Stimulated activated CD8-positive, alpha-beta memory T cell treated with anti-CD3 and anti-CD28 coated beads, Interleukin-4, amount 100 ng/mL, for 48 hours (primary cell): ENCODE measurements at regions not wholly inside any gene's neighbourhood (a gene's known extent, or its start where the extent isn't known, plus 50 kb on each side); places are given as distances from the start of the nearest gene placed in this dataset.

ENCODE experiments used
- DNase-seq: peaks from one replicate; pipeline ENCODE4 v3.0.0-alpha.2; 2020

DNA sequence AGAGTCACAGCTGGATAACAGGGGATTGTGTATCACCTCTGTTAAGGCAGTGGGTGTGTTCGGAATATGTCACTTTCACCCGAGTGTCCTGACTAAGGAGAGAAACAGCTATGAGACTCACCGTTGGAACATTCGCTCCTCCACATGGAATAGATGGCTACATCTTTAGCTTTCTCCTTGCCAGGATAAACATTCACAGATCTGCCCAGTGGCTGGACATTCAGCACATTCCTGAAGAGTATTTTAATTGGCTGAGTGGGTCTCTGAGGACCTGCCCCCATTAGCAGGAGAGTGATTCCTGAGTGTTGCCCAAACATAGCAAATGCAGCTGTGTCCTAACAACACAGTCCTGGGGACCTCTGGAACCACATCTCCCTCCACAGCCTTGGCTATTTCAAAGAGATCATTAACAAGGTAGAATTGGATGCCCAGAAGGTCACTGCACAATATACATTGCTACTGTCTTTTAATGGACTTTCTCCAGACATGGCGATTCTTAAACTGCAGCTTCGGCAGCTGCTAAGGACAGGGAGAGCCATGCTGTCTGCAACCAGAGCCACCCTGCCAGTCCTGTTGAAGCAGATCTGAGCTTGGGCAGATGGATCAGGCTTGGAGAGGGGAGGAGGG lies 435.0 kb upstream of the CADM1 start:
- no peak for DNase-seq

DNA sequence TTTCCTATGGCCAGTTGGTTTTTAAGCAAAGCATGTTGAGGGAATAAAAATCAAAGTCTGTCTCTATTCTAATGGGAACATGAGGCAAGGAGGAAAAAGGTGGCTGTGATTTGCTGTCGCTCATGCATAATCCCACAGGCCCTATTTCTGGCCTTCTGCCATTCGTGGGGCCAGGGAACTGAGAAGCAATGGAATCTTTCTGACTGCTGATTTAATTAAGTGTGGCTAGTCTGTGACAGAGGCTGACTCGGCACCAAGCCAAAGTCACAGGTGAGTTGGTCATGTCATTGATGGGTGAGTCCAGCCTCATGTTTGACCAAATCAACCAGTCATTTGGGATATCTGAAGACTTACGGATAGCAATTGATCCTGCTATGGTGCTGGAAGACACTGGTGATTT lies 429.3 kb upstream of the CADM1 start:
- no peak for DNase-seq

DNA sequence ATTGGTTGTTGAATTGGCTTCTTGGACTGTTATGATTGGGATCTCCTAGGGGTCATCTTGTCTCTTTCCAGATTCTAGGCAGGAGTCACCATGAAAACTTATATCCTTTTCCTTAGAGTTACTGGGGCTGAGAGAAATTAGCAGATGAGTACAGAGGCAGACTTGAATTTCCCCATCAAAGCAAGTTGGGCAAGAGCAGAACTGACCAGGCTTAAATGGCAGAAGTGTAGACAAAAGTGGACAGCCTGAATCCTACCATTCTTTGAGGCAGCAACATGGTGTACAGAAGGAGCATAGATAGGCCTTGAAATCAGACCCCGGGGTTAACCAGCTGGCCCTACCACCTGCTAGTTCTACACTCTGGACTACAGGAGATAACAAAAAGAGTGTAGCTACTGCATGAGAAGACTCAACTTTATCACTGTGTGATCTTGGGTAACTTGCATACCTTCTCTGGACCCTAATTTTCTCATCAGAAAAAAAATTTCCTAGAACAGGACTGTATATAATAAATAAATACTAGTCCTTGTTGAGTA lies 427.4 kb upstream of the CADM1 start:
- DNase-seq, result no peak

DNA sequence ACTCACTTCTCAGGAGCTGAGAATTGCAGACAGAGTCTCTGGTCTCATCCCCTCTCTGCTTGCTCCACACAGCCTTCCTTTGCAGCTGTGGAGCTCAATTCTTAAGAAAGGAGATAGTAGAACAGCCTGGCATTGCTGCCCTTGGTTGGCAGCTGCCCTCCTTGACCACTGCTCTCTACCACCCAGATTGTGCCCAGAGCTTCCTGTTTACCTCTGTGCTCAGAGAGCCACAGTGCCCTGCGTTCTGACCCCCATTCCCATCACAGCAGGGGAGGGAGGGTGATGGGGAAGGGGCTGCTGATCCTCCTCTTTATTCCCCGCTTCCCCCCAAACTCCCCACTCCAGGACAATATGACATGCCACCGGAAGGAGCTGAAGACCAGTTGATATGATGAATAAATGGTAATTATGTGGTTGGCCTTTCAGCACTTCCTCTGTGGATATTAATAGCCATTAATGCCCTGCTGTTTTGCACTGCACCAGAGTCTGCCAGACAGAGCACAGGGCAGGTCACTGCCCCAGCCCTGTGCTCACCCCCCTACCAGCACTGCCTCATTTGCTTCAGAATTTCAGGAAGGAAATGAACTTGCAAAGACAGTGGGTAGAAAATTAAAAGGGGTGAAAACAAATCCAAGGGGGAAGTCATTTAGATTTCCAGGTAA lies 426.8 kb upstream of the CADM1 start:
- DNase-seq, result no peak

DNA sequence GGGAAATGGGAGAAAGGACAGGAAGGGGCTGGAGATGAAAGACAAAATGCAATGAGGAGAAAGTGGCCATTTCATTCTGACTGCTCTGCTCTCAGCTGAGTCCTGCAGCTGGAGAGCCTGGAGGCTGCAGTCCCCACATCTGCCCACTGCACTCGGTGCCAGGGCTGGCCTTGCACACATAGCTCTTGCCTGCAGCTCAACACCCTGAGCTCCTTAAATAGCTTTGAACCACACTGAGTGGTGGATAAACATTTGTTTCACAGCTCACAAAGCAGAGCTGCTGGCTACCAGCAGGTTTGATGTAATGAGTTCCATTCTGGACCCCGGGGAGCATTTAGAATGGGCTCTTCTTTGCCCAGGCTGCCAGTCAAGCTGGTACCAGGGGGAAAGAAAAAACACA lies 426.1 kb upstream of the CADM1 start:
- no peak for DNase-seq

DNA sequence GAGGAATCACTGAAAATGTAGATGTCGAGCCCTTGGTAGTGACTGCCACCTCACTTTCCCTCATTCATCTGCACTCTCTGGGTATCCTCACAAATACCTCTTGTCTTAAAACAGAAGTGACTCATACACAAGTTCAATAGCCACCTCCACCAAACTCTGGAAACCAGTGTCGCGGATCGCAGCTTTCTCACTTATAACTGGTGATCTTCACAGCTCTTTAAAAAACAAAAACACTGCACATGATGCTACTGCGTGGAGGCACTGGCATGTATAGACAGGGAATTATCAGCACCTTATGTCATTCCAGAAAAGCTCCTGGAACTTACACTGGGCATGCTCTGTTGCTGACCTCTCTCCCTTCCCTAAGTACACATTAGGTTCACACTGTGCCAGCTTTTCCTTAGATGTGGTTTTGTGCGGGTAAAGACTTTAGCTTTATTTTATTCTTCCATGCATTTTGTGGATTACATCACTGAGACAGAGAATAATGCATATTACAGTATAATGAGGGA lies 425.5 kb upstream of the CADM1 start:
- DNase-seq, result no peak

DNA sequence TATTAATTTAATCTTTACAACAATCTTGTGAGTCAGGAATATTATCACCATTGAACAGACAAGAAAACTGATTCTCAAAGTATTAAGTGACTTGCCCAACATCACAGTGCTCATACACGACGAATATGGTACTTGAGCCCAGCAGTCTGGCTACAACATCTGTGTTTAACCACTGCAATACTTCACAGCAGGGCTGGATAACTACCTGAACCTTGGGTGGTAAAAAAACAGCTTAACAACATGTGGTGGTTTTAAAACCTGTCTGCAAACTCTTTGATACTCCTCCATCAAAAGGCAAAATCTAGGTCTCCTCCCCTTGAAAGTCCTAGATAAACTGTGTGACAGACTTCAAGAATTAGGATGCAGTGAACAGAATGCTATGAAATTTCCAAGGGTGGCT lies 424.6 kb upstream of the CADM1 start:
- DNase-seq, result no peak

DNA sequence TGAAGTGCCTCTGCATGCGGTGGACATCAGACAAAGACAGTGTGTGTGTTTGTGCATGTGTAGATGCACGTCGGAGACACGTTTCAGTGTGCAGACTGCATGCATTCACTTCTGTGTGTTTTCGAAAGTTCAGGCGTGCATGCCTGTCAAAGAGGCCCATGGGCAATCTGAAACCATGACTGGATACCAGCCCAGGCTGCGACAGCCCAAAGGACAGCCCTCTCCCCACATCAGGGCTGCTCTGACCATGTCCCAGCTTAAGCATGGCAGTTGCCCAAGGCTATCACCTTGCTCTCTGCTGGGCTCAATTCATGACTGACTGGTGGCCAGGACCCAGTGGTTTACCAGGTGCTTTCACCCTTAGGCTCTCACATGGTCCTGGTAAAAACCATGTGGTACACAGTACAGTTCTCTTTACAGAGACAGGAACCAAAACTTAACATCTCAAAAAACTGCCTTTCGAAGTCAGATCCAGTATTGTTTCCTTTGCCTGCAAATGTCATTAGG lies 423.7 kb upstream of the CADM1 start:
- DNase-seq, result no peak

DNA sequence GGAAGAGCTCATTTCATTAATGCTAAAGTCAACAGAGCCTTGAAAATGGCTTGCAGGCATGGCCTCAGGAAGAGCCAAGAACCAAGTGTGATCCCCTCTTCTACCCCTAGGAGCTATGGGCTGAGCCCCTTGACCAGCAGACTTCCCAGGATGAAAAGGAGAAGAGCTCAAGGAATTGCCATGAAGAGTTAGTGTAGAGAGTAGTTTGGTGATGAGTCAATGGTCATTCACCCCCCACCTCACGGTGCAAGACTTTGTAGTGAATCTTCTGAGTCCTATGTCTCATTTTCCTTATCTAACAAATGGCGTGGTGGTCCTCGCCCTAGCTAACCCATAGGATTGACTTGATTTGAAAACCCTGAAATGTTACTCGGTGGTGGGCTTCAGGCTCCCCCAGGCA lies 422.4 kb upstream of the CADM1 start:
- no peak for DNase-seq

DNA sequence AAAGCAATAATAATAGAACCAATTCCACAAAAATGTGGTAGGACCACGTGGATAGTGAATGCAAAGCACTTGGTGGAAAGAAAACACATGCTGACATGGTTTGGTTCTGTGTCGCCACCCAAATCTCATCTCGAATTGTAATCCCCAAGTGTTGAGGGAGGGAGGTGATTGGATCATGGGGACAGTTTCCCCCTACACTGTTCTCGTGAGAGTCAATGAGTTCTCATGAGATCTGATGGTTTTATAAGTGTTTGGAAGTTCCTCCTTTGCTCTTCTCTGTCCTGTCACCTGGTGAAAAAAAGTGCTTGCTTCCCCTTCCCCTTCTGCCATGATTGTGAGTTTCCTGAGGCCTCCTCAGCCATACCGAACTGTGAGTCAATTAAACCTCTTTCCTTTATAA lies 421.9 kb upstream of the CADM1 start:
- no peak for DNase-seq

DNA sequence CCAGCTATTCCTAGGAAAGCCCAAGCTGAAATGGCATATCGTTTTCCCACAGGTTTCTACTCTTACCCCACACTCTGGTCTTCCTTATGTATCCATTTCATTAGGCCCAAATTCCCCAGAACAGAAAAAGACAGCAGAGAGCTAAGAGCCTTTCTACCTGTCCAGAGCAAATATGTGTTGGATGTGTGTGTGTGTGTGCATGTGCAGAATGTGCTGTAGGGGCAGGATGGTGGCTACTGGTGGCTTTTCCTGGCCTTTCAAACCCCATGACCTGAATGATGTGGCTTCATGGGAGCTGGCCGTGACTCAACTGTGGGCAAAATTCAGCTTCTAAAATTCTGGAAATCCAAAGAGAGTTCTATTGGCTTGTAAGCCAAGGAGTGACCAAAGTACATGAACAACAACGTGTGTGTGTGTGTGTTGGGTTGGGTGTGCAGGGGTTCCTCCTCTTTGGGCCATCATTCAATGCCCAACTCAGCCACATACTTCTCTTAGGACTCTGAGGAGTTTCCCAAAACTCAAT lies 421.4 kb upstream of the CADM1 start:
- DNase-seq, result no peak

DNA sequence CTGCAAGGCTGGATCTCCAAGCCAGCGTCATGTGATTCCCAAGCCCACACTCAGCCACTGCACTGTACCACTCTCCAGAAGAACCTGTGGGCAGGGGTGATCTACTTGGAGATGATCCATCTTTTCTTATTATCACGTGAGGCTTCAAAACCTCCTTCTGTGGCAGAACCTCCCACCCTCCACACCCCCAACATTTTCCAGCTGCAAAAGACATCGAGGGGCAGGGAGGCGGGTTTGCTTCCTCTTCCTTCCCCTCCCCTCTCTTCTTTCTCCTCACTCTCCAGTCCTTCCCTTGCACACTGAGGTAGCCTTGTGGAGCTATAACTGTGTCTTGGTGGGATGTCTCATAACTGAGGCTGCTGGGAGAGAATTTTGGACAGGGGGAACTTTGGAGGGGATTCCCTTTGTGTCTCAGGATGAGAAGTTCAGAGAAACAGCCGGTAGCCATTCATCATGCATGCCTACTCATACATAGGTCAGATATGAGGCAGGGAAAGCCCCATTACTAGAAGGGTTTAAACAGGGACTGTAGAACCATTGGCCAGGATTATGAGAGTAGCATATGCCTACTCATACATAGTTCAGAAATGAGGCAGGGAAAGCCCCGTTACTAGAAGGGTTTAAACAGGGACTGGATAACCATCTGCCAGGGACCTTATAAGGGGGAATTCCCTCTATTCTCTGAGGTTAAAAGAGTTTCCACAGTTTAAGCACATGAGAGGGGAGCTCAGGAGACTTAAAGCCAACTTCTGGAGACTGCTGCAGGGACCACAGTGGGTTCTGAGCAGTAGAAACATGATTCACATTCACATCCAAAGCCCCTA lies 420.7 kb upstream of the CADM1 start:
- peak; percentile 44 for DNase-seq

DNA sequence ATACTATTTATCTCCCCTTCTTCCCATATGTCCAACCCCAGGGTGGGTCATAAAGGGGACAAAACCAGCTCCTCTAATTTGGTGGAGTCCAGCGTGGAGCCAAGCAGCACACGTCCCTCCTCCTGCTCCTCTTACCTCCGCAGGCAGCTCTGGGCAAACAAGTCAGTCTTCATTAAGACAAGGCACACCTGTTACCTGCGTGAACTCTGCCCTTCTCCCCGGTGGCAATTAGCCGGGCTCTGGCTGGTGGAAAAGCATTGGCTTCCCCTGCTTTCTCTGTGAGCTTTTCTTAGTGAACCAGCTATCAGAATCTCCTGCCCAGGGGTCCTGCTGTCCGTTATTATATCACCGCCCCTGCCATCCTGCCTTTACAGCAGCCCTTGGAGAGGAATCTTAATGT lies 418.7 kb upstream of the CADM1 start:
- DNase-seq, result no peak

DNA sequence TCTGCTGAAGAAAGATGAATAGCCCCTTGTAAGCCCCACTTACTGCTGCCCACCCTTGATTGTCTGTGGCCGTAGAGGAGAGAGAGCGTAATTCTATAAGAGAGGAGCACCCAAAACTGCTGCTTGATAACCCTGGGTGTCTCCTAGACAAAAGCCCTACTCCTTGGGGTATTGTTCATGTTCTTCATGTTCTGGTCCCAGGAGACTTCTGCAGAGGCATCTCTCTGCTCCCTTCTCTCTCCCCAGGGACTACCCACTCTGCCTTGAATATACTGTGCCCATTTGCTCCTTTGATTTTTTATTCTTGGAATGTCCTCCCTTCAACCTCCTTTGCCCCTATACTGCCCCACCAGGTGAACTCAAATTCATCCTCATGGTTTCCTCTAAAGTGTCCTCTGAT lies 417.8 kb upstream of the CADM1 start:
- DNase-seq, result no peak

DNA sequence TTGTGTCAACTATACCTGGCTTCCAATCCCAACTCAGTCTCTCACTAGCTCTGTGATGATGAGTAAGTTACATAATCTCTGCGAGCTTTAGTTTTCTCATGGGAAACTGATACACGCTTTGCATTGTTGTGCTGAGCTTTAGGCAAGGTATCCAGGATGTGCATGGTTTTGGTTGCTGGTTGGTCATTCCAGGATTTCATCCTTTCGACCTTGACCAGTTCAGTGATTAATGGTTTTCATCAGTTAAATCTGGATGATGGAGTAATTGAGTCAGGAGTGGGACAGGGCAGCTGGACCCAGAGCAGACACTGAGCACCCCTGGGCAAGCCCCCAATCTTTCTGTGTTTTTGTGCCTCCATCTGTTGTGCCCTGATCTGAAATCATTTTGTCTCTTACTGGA lies 417.3 kb upstream of the CADM1 start:
- DNase-seq, result no peak

DNA sequence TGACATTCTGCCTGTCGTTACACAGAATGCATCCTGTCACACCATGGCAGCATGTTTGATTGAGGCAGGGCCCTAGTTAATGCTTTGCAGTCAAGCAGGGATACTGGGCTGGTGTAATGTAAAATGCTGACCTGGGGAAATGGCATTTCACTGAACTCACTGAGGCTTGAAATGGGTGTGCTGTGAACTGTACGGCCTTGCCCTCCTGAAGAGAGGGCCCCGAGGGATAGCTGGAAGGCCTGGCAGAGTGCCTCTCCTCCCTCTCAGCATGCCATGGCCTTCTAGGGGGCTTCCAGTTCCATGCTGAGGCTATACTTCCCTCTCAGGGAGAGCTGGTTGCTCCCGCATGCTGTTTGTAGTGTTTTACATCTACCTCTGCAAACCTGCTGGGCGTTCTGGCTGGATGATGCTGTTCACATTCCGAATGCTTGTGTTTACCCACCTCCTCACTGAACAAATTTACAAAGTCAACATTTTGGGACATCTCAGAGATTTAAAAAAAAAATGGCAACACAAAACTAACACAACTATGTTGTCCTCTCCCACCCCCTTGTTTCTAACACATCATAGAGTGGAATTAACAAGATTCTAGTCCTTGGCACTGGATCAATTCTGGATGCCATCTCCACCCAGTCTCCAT lies 416.7 kb upstream of the CADM1 start:
- DNase-seq, result no peak

DNA sequence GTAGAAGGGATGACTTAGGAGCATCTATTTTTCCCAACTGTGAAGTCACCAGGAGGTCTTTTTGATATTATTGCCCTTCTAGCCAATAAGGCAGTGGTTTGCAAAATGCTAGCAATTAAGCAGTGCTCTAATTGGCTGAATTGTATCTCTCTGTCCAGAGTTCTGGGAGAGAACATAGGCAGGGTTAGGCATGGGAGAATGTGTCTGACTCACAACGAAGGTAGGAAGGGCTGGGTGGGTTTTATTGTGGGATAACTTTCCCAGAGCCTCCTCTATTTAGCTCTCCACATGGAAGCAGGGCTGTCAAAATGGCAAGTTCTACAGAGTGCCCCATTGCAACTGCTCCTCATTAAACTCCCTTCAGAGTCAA lies 415.9 kb upstream of the CADM1 start:
- no peak for DNase-seq

DNA sequence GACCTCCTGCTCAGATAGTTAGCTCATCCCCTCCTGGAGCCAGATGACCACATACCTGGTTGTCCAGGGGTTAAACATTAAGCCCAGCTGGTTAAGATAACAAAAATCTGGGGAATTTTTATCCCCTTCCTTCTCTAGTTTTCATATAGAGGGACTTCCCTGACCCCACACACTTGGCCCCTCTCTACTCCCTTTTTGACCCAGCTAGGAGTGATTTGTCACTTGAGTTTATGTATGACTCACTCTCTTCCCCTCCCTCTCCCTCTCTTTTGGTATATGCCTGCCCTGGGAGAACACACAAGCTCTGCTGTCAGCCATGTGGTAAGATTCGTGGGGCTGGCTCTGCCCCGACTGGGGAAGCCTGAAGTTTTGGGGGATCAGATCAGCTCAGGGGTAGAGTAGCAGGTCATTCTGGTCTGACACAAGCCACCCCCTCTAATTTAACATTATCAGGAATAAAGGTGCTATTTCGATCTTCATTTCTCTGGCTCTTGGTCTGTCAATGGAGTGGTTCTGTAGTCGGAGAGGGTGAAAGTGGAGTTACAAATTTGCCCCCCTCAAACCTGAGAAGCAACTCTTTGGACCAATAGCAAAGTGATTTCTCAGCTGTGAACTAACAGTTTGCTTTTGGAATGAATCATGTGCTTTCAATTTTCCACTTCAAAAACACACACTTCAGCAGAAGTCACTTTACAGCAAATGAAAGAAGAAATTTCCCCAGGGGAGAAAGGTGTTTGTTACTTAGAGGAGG lies 415.3 kb upstream of the CADM1 start:
- DNase-seq, result peak; percentile 39

DNA sequence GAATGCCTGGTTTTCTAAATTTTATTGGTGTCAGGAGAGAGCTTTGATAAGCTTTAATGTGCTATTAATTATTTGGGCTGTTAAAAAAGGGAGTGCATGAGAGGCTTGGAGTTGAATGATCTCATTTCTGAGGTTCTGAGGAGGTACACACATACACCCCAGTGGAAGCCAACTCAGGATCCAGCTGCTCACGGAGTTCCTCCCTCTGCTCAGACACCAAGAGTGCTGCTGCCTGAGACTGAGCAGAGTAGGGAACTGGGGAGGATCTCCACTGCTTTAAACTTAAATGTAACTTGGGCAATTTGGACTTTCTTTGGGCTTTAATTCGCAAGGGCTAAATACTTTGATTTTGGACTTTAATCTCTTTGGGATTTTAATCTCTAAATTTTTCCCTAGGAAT lies 414.4 kb upstream of the CADM1 start:
- no peak for DNase-seq

DNA sequence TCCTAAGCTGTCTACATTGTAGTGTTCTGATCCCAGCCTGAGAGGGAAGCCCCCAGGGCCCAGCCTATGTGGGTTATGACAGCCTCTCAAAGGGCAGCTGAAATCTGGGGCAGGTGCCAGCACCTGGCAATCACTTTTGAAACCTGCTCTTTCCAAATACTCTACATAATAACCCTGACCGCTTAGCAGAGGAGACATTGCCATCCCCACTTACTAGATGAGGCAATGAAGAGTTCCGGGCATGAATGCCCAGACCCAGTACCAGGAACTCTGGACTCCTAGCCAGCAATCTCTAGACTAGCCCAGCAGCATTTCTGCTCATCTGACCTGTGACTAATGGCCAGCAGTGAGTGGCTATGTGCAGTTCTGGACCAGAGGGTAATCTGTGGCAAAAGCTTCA lies 412.4 kb upstream of the CADM1 start:
- no peak for DNase-seq

DNA sequence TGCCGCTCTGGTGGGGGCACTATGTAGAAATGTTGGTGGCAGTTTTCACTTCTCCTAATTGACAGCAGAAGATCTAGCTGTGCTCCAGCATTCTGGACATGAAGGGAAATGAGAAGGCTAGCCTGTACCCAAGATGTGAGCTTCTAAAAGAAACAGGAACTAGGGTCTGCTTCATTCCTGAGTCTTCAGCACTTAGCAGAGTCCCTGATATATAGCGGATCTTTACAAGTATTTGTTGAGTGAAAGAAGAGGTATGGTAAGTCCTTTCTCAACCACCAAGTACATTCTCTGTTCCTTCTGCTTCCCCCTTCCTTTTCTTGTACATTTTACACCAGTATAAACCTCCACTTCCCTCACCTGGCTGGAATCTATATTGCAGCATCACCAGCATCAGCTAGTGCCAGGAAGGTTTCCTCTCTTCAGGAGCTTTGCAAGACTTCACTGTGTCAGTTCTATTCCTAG lies 408.3 kb upstream of the CADM1 start:
- DNase-seq, result no peak
